MM.1S (cell line): ENCODE measurements at regions not wholly inside any gene's neighbourhood (a gene's known extent, or its start where the extent isn't known, plus 50 kb on each side); places are given as distances from the start of the nearest gene placed in this dataset.

Experiments used
- DNase-seq: peaks from one replicate; pipeline ENCODE4 v3.0.0-alpha.2; 2015
- H2AFZ ChIP-seq: fragments of 300-600 bp; sonication (generic); 2 replicates; pipeline ENCODE4 v1.6.0; 2016; ENCODE audit warnings: antibody characterized with exemption, low read length
- H3F3A ChIP-seq: fragments of 300-600 bp; sonication (generic); 2 replicates; pipeline ENCODE4 v1.6.1; 2016; ENCODE audit warnings: mild to moderate bottlenecking, antibody characterized with exemption, low read length, moderate library complexity, mixed read lengths; ENCODE audit not compliant: insufficient read depth
- H3K27ac ChIP-seq: fragments of 300-600 bp; sonication (generic); 2 replicates; pipeline ENCODE4 v1.5.1; 2016; ENCODE audit warnings: mild to moderate bottlenecking, low read length
- H3K27me3 ChIP-seq: fragments of 300-600 bp; sonication (generic); replicated peaks from 2 replicates; pipeline ENCODE4 v1.6.0; 2016; ENCODE audit warnings: low read length; ENCODE audit not compliant: insufficient read depth
- H3K36me3 ChIP-seq: fragments of 300-600 bp; sonication (generic); replicated peaks from 2 replicates; pipeline ENCODE4 v1.6.1; 2016; ENCODE audit warnings: mild to moderate bottlenecking, low read length, mixed read lengths; ENCODE audit not compliant: insufficient read depth
- H3K4me1 ChIP-seq: fragments of 300-600 bp; sonication (generic); 2 replicates; pipeline ENCODE4 v1.6.1; 2016; ENCODE audit warnings: low read length, mixed read lengths
- H3K4me2 ChIP-seq: fragments of 300-600 bp; sonication (generic); 2 replicates; pipeline ENCODE4 v1.6.0; 2016; ENCODE audit warnings: low read depth, low read length
- H3K4me3 ChIP-seq: fragments of 300-600 bp; sonication (generic); 2 replicates; pipeline ENCODE4 v1.5.1; 2016; ENCODE audit warnings: low read length, mixed read lengths
- H3K79me2 ChIP-seq: fragments of 300-600 bp; sonication (generic); 2 replicates; pipeline ENCODE4 v1.6.1; 2016; ENCODE audit warnings: mixed run types, low read length, mixed read lengths
- H3K9ac ChIP-seq: fragments of 300-600 bp; sonication (generic); 2 replicates; pipeline ENCODE4 v1.6.1; 2016; ENCODE audit warnings: low read length, mixed read lengths
- H3K9me2 ChIP-seq: fragments of 300-600 bp; sonication (generic); replicated peaks from 2 replicates; pipeline ENCODE4 v1.6.1; 2016; ENCODE audit warnings: mild to moderate bottlenecking, low read length, mixed read lengths; ENCODE audit not compliant: insufficient read depth
- H3K9me3 ChIP-seq: fragments of 300-600 bp; sonication (generic); replicated peaks from 2 replicates; pipeline ENCODE4 v1.6.1; 2016; ENCODE audit warnings: mild to moderate bottlenecking, low read length, mixed read lengths; ENCODE audit not compliant: insufficient read depth
- H4K20me1 ChIP-seq: fragments of 300-600 bp; sonication (generic); 2 replicates; pipeline ENCODE4 v1.6.1; 2016; ENCODE audit warnings: mild to moderate bottlenecking, low read length, moderate library complexity, mixed read lengths; ENCODE audit not compliant: insufficient read depth
- EZH2 ChIP-seq: fragments of 300-600 bp; sonication (generic); optimal IDR thresholded peaks from 2 replicates; pipeline ENCODE3; 2017; ENCODE audit warnings: low read depth, mild to moderate bottlenecking, antibody characterized with exemption, low read length, mixed read lengths
- EZH2phosphoT487 ChIP-seq: fragments of 300-600 bp; sonication (generic); IDR thresholded peaks from 2 replicates; pipeline ENCODE4 v1.6.1; 2018; ENCODE audit warnings: antibody characterized with exemption, low read length
- TF ChIP-seq, protein P1 (sequence below): fragments of 300-600 bp; sonication (generic); IDR thresholded peaks from 2 replicates; pipeline ENCODE4 v1.5.1; 2016; ENCODE audit warnings: antibody characterized with exemption, low read length, mixed read lengths

- H3K79me2 ChIP-seq = no peaks in the 10 kb centered on the region
- H3K4me3 ChIP-seq = no peak overlapping the region; the same call in 1 of the 2 replicates
- H4K20me1 ChIP-seq = no peaks in the 10 kb centered on the region
- no peaks in the 10 kb centered on the region for H3K9me3 ChIP-seq
- peak overlapping the region; percentile 52 for H3K4me2 ChIP-seq
- H3K9ac ChIP-seq = peak overlapping the region; percentile 3; the same call in 1 of the 2 replicates
- no peak overlapping the region for H2AFZ ChIP-seq
- H3K27ac ChIP-seq = peak overlapping the region; percentile 66; the same call in 1 of the 2 replicates
- peaks cover 24% of the 10 kb centered on the region for H3F3A ChIP-seq
- H3K4me1 ChIP-seq = peaks cover 29% of the 10 kb centered on the region
- no peaks in the 10 kb centered on the region for H3K27me3 ChIP-seq
- DNase-seq = peak; percentile 83
- TF ChIP-seq EZH2 (no peak), EZH2phosphoT487 (no peak)
- TF ChIP-seq, protein P1, sequence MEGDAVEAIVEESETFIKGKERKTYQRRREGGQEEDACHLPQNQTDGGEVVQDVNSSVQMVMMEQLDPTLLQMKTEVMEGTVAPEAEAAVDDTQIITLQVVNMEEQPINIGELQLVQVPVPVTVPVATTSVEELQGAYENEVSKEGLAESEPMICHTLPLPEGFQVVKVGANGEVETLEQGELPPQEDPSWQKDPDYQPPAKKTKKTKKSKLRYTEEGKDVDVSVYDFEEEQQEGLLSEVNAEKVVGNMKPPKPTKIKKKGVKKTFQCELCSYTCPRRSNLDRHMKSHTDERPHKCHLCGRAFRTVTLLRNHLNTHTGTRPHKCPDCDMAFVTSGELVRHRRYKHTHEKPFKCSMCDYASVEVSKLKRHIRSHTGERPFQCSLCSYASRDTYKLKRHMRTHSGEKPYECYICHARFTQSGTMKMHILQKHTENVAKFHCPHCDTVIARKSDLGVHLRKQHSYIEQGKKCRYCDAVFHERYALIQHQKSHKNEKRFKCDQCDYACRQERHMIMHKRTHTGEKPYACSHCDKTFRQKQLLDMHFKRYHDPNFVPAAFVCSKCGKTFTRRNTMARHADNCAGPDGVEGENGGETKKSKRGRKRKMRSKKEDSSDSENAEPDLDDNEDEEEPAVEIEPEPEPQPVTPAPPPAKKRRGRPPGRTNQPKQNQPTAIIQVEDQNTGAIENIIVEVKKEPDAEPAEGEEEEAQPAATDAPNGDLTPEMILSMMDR = no peak
- no peaks in the 10 kb centered on the region for H3K9me2 ChIP-seq
- H3K36me3 ChIP-seq = no peaks in the 10 kb centered on the region
Observed at GRCh38 chr2:103005393-103005792, 243.6 kb downstream of the TMEM182 start.

DNA sequence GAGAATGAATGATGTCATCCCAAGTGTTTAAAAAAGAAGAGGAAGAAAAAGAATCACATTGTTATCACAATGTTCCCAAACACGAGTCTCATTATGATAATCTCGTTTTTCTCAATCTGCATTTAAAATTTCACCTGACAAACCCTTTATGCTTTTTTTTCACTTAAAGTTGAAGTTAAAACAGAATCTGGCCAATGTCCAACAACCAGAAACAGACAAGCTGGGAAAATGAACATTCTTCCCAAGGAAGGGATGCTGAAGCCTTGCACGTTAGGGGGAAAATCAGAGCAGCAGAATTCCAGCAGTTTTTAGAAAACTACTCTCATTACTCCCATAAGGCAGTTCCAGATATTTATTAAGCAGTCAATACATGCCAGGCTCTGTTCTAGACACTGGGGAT is 245.3 kb downstream of the TMEM182 start:
- no peak overlapping the region for H2AFZ ChIP-seq
- H3K27me3 ChIP-seq = no peaks in the 10 kb centered on the region
- no peak overlapping the region for H3K27ac ChIP-seq
- no peak overlapping the region for H3K4me3 ChIP-seq
- peaks cover 24% of the 10 kb centered on the region for H3F3A ChIP-seq
- DNase-seq = no peak
- no peaks in the 10 kb centered on the region for H4K20me1 ChIP-seq
- no peak overlapping the region for H3K9ac ChIP-seq
- TF ChIP-seq, protein P1 = no peak
- TF ChIP-seq EZH2 (no peak), EZH2phosphoT487 (no peak)
- no peaks in the 10 kb centered on the region for H3K9me2 ChIP-seq
- no peaks in the 10 kb centered on the region for H3K36me3 ChIP-seq
- no peaks in the 10 kb centered on the region for H3K79me2 ChIP-seq
- H3K4me2 ChIP-seq = no peak overlapping the region
- H3K4me1 ChIP-seq = peaks cover 44% of the 10 kb centered on the region
- no peaks in the 10 kb centered on the region for H3K9me3 ChIP-seq

- Histone ChIP-seq H3K79me2 (no peaks in the 10 kb centered on the region), H3K4me2 (no peak overlapping the region), H3K27me3 (no peaks in the 10 kb centered on the region), H4K20me1 (no peaks in the 10 kb centered on the region), H3K9ac (no peak overlapping the region), H2AFZ (no peak overlapping the region), H3K4me3 (no peak overlapping the region), H3K9me3 (no peaks in the 10 kb centered on the region), H3K27ac (no peak overlapping the region), H3K9me2 (no peaks in the 10 kb centered on the region), H3F3A (peaks cover 24% of the 10 kb centered on the region), H3K4me1 (peaks cover 47% of the 10 kb centered on the region), H3K36me3 (no peaks in the 10 kb centered on the region)
- TF ChIP-seq EZH2phosphoT487 (no peak), EZH2 (no peak)
- TF ChIP-seq, protein P1 = no peak
- no peak for DNase-seq
Observed at GRCh38 chr2:103008586-103008985, 246.8 kb downstream of the TMEM182 start.
